Ishikawa (cell line): ENCODE measurements at regions not wholly inside any gene's neighbourhood (a gene's known extent, or its start where the extent isn't known, plus 50 kb on each side); places are given as distances from the start of the nearest gene placed in this dataset.

Experiments
- CREB1 ChIP-seq: IDR thresholded peaks from 2 replicates; pipeline ENCODE4 v1.6.1; 2012; ENCODE audit warnings: low read depth
- REST ChIP-seq: IDR thresholded peaks from 2 replicates; pipeline ENCODE4 v1.6.1; 2012; ENCODE audit warnings: low read depth, mild to moderate bottlenecking
- TF ChIP-seq, protein P1 (sequence below): IDR thresholded peaks from 2 replicates; pipeline ENCODE4 v1.6.1; 2012

DNA sequence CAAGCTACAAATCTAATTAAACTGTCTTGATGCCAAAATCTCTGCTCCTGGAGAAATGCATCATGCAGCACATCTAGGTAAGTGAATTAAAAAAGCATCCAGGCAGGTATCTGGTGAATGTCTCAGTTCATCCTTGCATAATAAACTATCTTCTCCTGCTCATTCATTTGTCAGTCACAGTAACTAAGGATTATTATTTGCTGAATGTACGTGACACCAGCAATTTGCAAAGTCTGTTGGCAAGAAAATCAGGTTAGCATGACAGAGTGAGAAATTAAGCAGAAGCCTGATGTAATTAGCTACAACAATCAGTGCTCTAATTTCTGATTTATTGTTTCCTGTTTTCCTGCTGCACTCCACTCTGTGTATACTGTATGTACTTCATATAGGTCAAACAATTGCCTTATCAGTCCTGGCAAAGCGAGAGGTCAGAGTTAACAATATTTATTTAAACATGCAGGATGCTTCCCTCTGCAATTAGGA lies 213.6 kb downstream of the FBXO8 start:
- no peak for TF ChIP-seq REST
- TF ChIP-seq, protein P1, sequence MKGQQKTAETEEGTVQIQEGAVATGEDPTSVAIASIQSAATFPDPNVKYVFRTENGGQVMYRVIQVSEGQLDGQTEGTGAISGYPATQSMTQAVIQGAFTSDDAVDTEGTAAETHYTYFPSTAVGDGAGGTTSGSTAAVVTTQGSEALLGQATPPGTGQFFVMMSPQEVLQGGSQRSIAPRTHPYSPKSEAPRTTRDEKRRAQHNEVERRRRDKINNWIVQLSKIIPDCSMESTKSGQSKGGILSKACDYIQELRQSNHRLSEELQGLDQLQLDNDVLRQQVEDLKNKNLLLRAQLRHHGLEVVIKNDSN = no peak
- no peak for TF ChIP-seq CREB1
